ENCODE measurements at regions not wholly inside any gene's neighbourhood (a gene's known extent, or its start where the extent isn't known, plus 50 kb on each side); places are given as distances from the start of the nearest gene placed in this dataset.

GRCh38 chr1:69104894-69105293 lies 462.8 kb upstream of the LRRC7 start:
- Histone ChIP-seq H3K36me3 (replicated peaks in 1 of 2; ENCODE audit: control insufficient read depth in 1 of 2, insufficient read depth in 2 of 2, low read length in 1 of 2) (no peaks in the 10 kb centered on the region), H3K4me3 (ENCODE audit: low read depth in 2 of 2, low read length in 1 of 2) (no peak overlapping the region), H4K20me1 (ENCODE audit: insufficient read depth) (no peaks in the 10 kb centered on the region), H3K9me3 (no peaks in the 10 kb centered on the region), H3K9me2 (no peaks in the 10 kb centered on the region), H3K4me1 (ENCODE audit: control insufficient read depth in 1 of 2, insufficient read depth in 2 of 2, low read depth in 1 of 2, low read length in 1 of 2) (no peaks in the 10 kb centered on the region), H2AFZ (ENCODE audit: low read depth) (no peak overlapping the region), H3K27ac (ENCODE audit: low read depth in 2 of 2, low read length in 1 of 2) (no peak overlapping the region), H3K27me3 (ENCODE audit: insufficient read depth) (no peaks in the 10 kb centered on the region), H3K4me2 (no peak overlapping the region), H3K9ac (no peak overlapping the region), H3K79me2 (ENCODE audit: insufficient read depth) (no peaks in the 10 kb centered on the region), H3F3A (replicated peaks; ENCODE audit: insufficient read depth) (no peaks in the 10 kb centered on the region)
- no peak for DNase-seq
- ChIA-PET CTCF (interaction anchor here (0.6 to 1.1 kb wide), 3 partner anchors 8 to 574 kb away, joined by 3 read pairs; no protein-coding TSS in a partner anchor), POLR2A (no interaction called here)
- TF ChIP-seq GATA2 (CRISPR knock-in tag; IDR thresholded peaks at IDR 0.05) (no peak), FOXM1 (IDR thresholded peaks at IDR 0.05; ENCODE audit: low read depth) (no peak)

- Histone ChIP-seq H3K27me3 (ENCODE audit: insufficient read depth) (no peaks in the 10 kb centered on the region), H3F3A (replicated peaks; ENCODE audit: insufficient read depth) (no peaks in the 10 kb centered on the region), H3K4me2 (no peak overlapping the region), H3K9me3 (no peaks in the 10 kb centered on the region), H3K27ac (ENCODE audit: low read depth in 2 of 2, low read length in 1 of 2) (no peak overlapping the region), H3K9me2 (no peaks in the 10 kb centered on the region), H3K4me1 (ENCODE audit: control insufficient read depth in 1 of 2, insufficient read depth in 2 of 2, low read depth in 1 of 2, low read length in 1 of 2) (no peaks in the 10 kb centered on the region), H3K79me2 (ENCODE audit: insufficient read depth) (no peaks in the 10 kb centered on the region), H4K20me1 (ENCODE audit: insufficient read depth) (no peaks in the 10 kb centered on the region), H3K4me3 (ENCODE audit: low read depth in 2 of 2, low read length in 1 of 2) (no peak overlapping the region), H2AFZ (ENCODE audit: low read depth) (no peak overlapping the region), H3K9ac (no peak overlapping the region), H3K36me3 (replicated peaks in 1 of 2; ENCODE audit: control insufficient read depth in 1 of 2, insufficient read depth in 2 of 2, low read length in 1 of 2) (no peaks in the 10 kb centered on the region)
- TF ChIP-seq RXRA (IDR thresholded peaks at IDR 0.05; ENCODE audit: borderline replicate concordance, low read depth) (no peak), ELF1 (IDR thresholded peaks at IDR 0.05) (no peak), SIN3A (IDR thresholded peaks at IDR 0.05; ENCODE audit: borderline replicate concordance, low read depth, low read length) (no peak)
- 55% methylated on average over 4 of the region's 4 CpGs for WGBS (ENCODE audit: low lambda C conversion rate)
- DNase-seq: no peak
- CTCF ChIA-PET: no interaction called here
- POLR2A ChIA-PET: no interaction called here
Measured at GRCh38 chr1:69109277-69109676, 458.4 kb upstream of the LRRC7 start.

- H3K27me3 ChIP-seq (ENCODE audit: insufficient read depth): no peaks in the 10 kb centered on the region
- TF ChIP-seq FOXJ3 (CRISPR knock-in tag; IDR thresholded peaks at IDR 0.05) (no peak), CTCF (IDR thresholded peaks at IDR 0.05) (no peak), ELF1 (IDR thresholded peaks at IDR 0.05) (no peak), MEF2A (IDR thresholded peaks at IDR 0.05; ENCODE audit: borderline replicate concordance, low read depth) (no peak), GATA2 (CRISPR knock-in tag; IDR thresholded peaks at IDR 0.05) (no peak), YY1 (IDR thresholded peaks at IDR 0.05; ENCODE audit: low read depth) (no peak), USF2 (IDR thresholded peaks at IDR 0.05; ENCODE audit: borderline replicate concordance, low read depth, low read length) (no peak), CHD2 (IDR thresholded peaks at IDR 0.05; ENCODE audit: low read length, partially characterized antibody) (no peak), ZBTB33 (IDR thresholded peaks at IDR 0.05; ENCODE audit: borderline replicate concordance, low read depth) (no peak), RFX5 (IDR thresholded peaks at IDR 0.05; ENCODE audit: low read length) (no peak), SIN3A (IDR thresholded peaks at IDR 0.05; ENCODE audit: borderline replicate concordance, low read depth, low read length) (no peak), TCF12 (IDR thresholded peaks at IDR 0.05) (no peak), EP300 (IDR thresholded peaks at IDR 0.05; ENCODE audit: borderline replicate concordance in 1 of 2, low read depth in 1 of 2, low read length in 1 of 2) (no peak)
- no peaks in the 10 kb centered on the region for H3K9me3 ChIP-seq
- H2AFZ ChIP-seq (ENCODE audit: low read depth): no peak overlapping the region
- no peaks in the 10 kb centered on the region for H3K36me3 ChIP-seq (replicated peaks in 1 of 2; ENCODE audit: control insufficient read depth in 1 of 2, insufficient read depth in 2 of 2, low read length in 1 of 2)
- H3K9ac ChIP-seq: no peak overlapping the region
- no peaks in the 10 kb centered on the region for H4K20me1 ChIP-seq (ENCODE audit: insufficient read depth)
- 73% methylated on average over 1 of the region's 1 CpG for WGBS (ENCODE audit: low lambda C conversion rate)
- ChIA-PET CTCF (interaction anchor here (0.9 kb wide), 1 partner anchor 136 kb away, joined by 3 read pairs; no protein-coding TSS in a partner anchor), POLR2A (no interaction called here)
- H3K4me2 ChIP-seq: no peak overlapping the region
- no peak overlapping the region for H3K4me3 ChIP-seq (ENCODE audit: low read depth in 2 of 2, low read length in 1 of 2)
- H3K79me2 ChIP-seq (ENCODE audit: insufficient read depth): no peaks in the 10 kb centered on the region
- H3K4me1 ChIP-seq (ENCODE audit: control insufficient read depth in 1 of 2, insufficient read depth in 2 of 2, low read depth in 1 of 2, low read length in 1 of 2): no peaks in the 10 kb centered on the region
- no peaks in the 10 kb centered on the region for H3K9me2 ChIP-seq
- DNase-seq: no peak
- no peaks in the 10 kb centered on the region for H3F3A ChIP-seq (replicated peaks; ENCODE audit: insufficient read depth)
- no peak overlapping the region for H3K27ac ChIP-seq (ENCODE audit: low read depth in 2 of 2, low read length in 1 of 2)
Measured at GRCh38 chr1:69110851-69111250, 456.9 kb upstream of the LRRC7 start.

All from SK-N-SH (cell line).